GM12892 (cell line): ENCODE measurements at regions not wholly inside any gene's neighbourhood (a gene's known extent, or its start where the extent isn't known, plus 50 kb on each side); places are given as distances from the start of the nearest gene placed in this dataset.

Source experiments
- POLR2A ChIP-seq: IDR thresholded peaks from 2 replicates; pipeline ENCODE4 v1.6.1; 2011; ENCODE audit warnings: low read depth, low read length, control low read depth
- POLR2AphosphoS5 ChIP-seq: IDR thresholded peaks from 2 replicates; pipeline ENCODE4 v1.6.1; 2011; ENCODE audit warnings: low read depth, low read length, control low read depth
- TAF1 ChIP-seq: IDR thresholded peaks from 2 replicates; pipeline ENCODE4 v1.6.1; 2011; ENCODE audit warnings: low read depth, mild to moderate bottlenecking, control low read depth, low read length, borderline replicate concordance

DNA sequence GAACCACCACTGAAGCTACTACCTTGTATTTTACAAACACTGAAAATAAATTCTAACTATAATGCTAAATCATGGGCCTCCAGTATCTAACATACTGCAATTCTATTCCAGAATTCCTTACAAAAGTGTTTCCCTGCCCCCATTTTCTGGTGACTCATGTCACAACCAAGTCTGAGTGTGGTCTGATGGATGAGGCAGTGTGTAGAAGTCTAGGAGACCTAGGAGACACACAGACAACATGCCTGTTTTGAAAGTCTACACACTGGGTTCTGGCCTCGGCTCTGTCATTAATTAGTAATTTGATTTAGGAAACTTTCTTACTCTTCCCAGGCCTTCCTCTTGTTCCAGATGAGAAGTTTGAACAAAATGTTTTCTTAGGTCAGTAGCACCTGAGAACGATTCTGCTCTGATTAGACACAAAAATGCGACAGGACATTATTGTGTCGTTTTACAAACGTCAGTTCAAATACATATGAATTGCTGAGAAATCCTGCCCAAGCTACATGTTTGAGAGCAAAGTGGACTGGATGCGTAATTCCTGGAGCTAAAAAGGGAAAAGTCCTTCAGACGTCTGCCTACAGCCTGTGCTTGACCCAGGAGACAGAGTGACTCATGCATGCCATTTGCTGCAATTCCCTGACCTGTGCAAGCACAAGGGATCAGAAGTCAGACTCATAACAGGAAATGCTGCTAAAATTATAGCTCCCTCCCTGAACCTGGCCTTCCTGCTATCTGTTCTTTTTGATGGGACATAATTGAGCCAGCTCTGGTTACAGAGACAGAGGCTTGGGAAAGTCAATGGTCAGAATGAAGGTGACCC, 494.4 kb downstream of the SOX11 start:
- no peak for TF ChIP-seq POLR2AphosphoS5
- no peak for TF ChIP-seq POLR2A
- no peak for TF ChIP-seq TAF1
